H1 (cell line): ENCODE measurements at regions not wholly inside any gene's neighbourhood (a gene's known extent, or its start where the extent isn't known, plus 50 kb on each side); places are given as distances from the start of the nearest gene placed in this dataset.

Experiments
- FOSL1 ChIP-seq: IDR thresholded peaks from 2 replicates; pipeline ENCODE4 v1.6.1; 2011; ENCODE audit warnings: mild to moderate bottlenecking, low read depth, low read length, moderate library complexity; ENCODE audit not compliant: insufficient read depth
- JUN ChIP-seq: IDR thresholded peaks from 2 replicates; pipeline ENCODE4 v1.6.1; 2011; ENCODE audit warnings: low read depth, mild to moderate bottlenecking, improper control_type of control experiment, low read length
- NANOG ChIP-seq: IDR thresholded peaks from 2 replicates; pipeline ENCODE4 v1.6.1; 2011; ENCODE audit warnings: low read length, low read depth, mild to moderate bottlenecking, inconsistent platforms; ENCODE audit not compliant: insufficient read depth, poor library complexity, severe bottlenecking

GRCh38 chr6:100948381-100949133 is 67.4 kb upstream of the ASCC3 start (continued):
- no peak for TF ChIP-seq FOSL1
- no peak for TF ChIP-seq JUN
- no peak for TF ChIP-seq NANOG
